ENCODE measurements at regions not wholly inside any gene's neighbourhood (a gene's known extent, or its start where the extent isn't known, plus 50 kb on each side); places are given as distances from the start of the nearest gene placed in this dataset.

DNA sequence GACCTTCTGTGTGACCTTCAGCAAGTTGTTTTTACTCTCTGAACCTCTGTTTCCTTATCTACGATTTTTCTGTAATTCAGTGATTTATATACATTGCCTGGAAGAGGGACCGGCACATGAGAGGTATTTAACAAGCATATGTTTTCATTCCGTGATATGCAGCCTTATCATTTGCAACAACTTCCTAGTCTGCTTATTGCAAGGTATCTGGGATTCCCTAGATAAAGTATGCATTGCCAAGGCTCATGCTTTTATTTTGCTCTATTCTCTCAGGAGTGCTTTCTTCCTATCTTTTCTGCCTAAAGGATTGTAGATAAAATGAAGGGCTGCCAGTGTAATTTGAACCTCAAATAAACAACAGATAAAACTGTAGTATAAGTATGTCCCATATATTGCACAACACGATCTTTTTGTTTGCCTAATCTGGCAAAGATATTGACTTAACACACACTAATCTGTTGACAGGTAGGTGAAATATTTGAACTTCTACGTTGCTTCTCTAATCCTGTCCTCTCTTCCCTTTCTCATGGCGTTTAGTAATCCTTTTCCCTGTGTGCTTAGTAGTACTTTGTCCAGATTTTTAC, 377.2 kb upstream of the TNC start:
- TF ChIP-seq, protein P1, sequence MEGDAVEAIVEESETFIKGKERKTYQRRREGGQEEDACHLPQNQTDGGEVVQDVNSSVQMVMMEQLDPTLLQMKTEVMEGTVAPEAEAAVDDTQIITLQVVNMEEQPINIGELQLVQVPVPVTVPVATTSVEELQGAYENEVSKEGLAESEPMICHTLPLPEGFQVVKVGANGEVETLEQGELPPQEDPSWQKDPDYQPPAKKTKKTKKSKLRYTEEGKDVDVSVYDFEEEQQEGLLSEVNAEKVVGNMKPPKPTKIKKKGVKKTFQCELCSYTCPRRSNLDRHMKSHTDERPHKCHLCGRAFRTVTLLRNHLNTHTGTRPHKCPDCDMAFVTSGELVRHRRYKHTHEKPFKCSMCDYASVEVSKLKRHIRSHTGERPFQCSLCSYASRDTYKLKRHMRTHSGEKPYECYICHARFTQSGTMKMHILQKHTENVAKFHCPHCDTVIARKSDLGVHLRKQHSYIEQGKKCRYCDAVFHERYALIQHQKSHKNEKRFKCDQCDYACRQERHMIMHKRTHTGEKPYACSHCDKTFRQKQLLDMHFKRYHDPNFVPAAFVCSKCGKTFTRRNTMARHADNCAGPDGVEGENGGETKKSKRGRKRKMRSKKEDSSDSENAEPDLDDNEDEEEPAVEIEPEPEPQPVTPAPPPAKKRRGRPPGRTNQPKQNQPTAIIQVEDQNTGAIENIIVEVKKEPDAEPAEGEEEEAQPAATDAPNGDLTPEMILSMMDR (IDR thresholded peaks at IDR 0.05), result no peak
- no peak for TF ChIP-seq POLR2A (IDR thresholded peaks at IDR 0.05)
